B cell (primary cell): ENCODE measurements at regions not wholly inside any gene's neighbourhood (a gene's known extent, or its start where the extent isn't known, plus 50 kb on each side); places are given as distances from the start of the nearest gene placed in this dataset.

ENCODE experiments used
- ATAC-seq: fragments of 200-7000 bp; cut with Tn5 transposase; one replicate; pipeline ENCODE4 v1.10.0; 2021; ENCODE audit warnings: low read depth, mild to moderate bottlenecking, moderate number of reproducible peaks, moderate library complexity
- CTCF ChIA-PET: fragments of 350-600 bp; sonication (Branson Sonifier 250); formaldehyde crosslinking; loops from one replicate; lab custom pipeline; 2021; ENCODE audit warnings: antibody characterized with exemption, inconsistent platforms; lab: Charles Lee
- POLR2A ChIA-PET: fragments of 350-600 bp; sonication (Branson Sonifier 250); formaldehyde crosslinking; loops from one replicate; lab custom pipeline; 2021; ENCODE audit warnings: antibody characterized with exemption; lab: Charles Lee
- DNase-seq: peaks from one replicate; pipeline ENCODE4 v3.0.0; 2013
- H2AFZ ChIP-seq: 2 replicates; pipeline ENCODE4 v1.6.1; 2012; ENCODE audit warnings: mild to moderate bottlenecking, low read depth, low read length; ENCODE audit not compliant: insufficient read depth, poor library complexity, severe bottlenecking
- H3K27ac ChIP-seq, 2 donors: 1 replicate in 1 of 2; 2 replicates in 1 of 2; pipeline ENCODE4 v1.5.1; 2012 to 2013; ENCODE audit warnings: low read length in 2 of 2, mild to moderate bottlenecking in 2 of 2, moderate library complexity in 1 of 2
- H3K27me3 ChIP-seq, 4 experiments: fragments of 200-600 bp in 1 of 4; sonication (generic) in 1 of 4; replicated peaks in 1 of 4; 1 replicate in 2 of 4; 2 replicates in 2 of 4; pipeline versions ENCODE4 v1.6.1 to v1.7.0; 2013 to 2016; ENCODE audit warnings: low read length in 3 of 4, mild to moderate bottlenecking in 2 of 4, mixed read lengths in 1 of 4, moderate library complexity in 1 of 4; ENCODE audit not compliant: insufficient read depth in 4 of 4, control insufficient read depth in 3 of 4; ENCODE audit errors: control extremely low read depth in 1 of 4
- H3K36me3 ChIP-seq, 2 experiments: replicated peaks in 1 of 2; 1 replicate in 1 of 2; 2 replicates in 1 of 2; pipeline versions ENCODE4 v1.6.1 to v1.7.1; 2013; ENCODE audit warnings: low read length in 1 of 2; ENCODE audit not compliant: insufficient read depth in 2 of 2, control insufficient read depth in 1 of 2; ENCODE audit errors: control extremely low read depth in 1 of 2, extremely low read depth in 1 of 2
- H3K4me1 ChIP-seq, 2 donors: fragments of 200-600 bp in 1 of 2; sonication (generic) in 1 of 2; 1 replicate in 1 of 2; 2 replicates in 1 of 2; pipeline versions ENCODE4 v1.5.1 to v1.6.1; 2013 to 2017; ENCODE audit warnings: low read length in 2 of 2; ENCODE audit not compliant: control insufficient read depth in 2 of 2, insufficient read depth in 2 of 2
- H3K4me2 ChIP-seq: replicated peaks from 2 replicates; pipeline ENCODE3; 2012; ENCODE audit warnings: mild to moderate bottlenecking, low read depth, low read length; ENCODE audit not compliant: poor library complexity, severe bottlenecking
- H3K4me3 ChIP-seq, 5 experiments: fragments of 200-600 bp in 1 of 5; sonication (generic) in 1 of 5; 1 replicate in 3 of 5; 2 replicates in 2 of 5; pipeline versions ENCODE4 v1.5.1 to v1.7.0; 2011 to 2016; ENCODE audit warnings: low read length in 4 of 5, mild to moderate bottlenecking in 4 of 5, low read depth in 2 of 5, control low read depth in 1 of 5, moderate library complexity in 1 of 5; ENCODE audit not compliant: insufficient read depth in 1 of 5; ENCODE audit errors: control extremely low read depth in 1 of 5, extremely low read depth in 1 of 5
- H3K79me2 ChIP-seq: fragments of 200-600 bp; sonication (generic); one replicate; pipeline ENCODE4 v1.6.0; 2016; ENCODE audit warnings: low read length; ENCODE audit not compliant: control insufficient read depth, insufficient read depth
- H3K9ac ChIP-seq: fragments of 200-600 bp; sonication (generic); 2 replicates; pipeline ENCODE4 v1.6.1; 2017; ENCODE audit warnings: mild to moderate bottlenecking, low read length, moderate library complexity
- H3K9me3 ChIP-seq, 3 donors: one replicate each; pipeline versions ENCODE4 v1.6.1 to v1.7.1; 2013; ENCODE audit warnings: low read length in 2 of 3; ENCODE audit not compliant: control insufficient read depth in 2 of 3, insufficient read depth in 1 of 3; ENCODE audit errors: control extremely low read depth in 1 of 3
- H4K20me1 ChIP-seq: 2 replicates; pipeline ENCODE4 v1.6.0; 2012; ENCODE audit warnings: mild to moderate bottlenecking, low read length; ENCODE audit not compliant: insufficient read depth, control insufficient read depth, poor library complexity, severe bottlenecking
- H3K27ac Mint-ChIP-seq: one replicate; pipeline ENCODE4 v1.8.0; 2021; ENCODE audit warnings: mixed read lengths
- H3K27me3 Mint-ChIP-seq: one replicate; pipeline ENCODE4 v1.8.0; 2021; ENCODE audit warnings: mixed read lengths
- H3K4me1 Mint-ChIP-seq: one replicate; pipeline ENCODE4 v1.8.0; 2021; ENCODE audit warnings: mixed read lengths
- H3K4me3 Mint-ChIP-seq: one replicate; pipeline ENCODE4 v1.8.0; 2021; ENCODE audit warnings: mixed read lengths
- H3K9me3 Mint-ChIP-seq: one replicate; pipeline ENCODE4 v1.8.0; 2022; ENCODE audit warnings: mixed read lengths; ENCODE audit not compliant: insufficient read depth
- EZH2 ChIP-seq: IDR thresholded peaks from 2 replicates; pipeline ENCODE4 v1.6.1; 2012; ENCODE audit warnings: borderline replicate concordance, low read depth, mild to moderate bottlenecking, moderate library complexity, low read length; ENCODE audit not compliant: insufficient read depth, poor library complexity, severe bottlenecking
- WGBS: methylation state at CpG from one replicate; pipeline ENCODE4 v1.1.5; 2013; ENCODE audit warnings: missing lambda C conversion rate; ENCODE audit not compliant: insufficient coverage; 5-methylcytosine and 5-hydroxymethylcytosine counted together
- intact Hi-C: fragments of 100-400 bp; cut with micrococcal nuclease; formaldehyde crosslinking; loops from one replicate; pipeline ENCODE4 v1.10.0; 2022
- TF ChIP-seq, protein P1 (sequence below): fragments of 200-600 bp; IDR thresholded peaks from one replicate; pipeline ENCODE4 v1.8.0; 2022; ENCODE audit warnings: antibody characterized with exemption, mild to moderate bottlenecking

DNA sequence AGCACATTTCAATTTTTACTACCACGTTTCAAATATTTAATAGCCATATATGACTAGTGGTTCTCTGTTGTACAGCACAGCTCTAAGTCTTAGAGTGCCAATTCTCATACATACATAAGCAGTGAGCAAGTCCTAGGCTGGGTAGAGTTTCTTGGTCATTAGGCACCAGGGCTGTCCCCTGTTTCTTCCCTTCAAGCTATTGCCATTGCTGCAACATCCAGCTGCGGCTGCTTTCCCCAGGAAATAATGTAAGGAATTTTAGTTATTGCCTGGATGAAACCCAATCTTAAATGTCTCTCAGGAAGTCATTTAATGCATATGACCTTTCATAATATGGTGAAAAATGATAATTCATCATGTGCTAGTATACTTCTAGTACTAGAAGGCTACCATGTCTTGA, 74.1 kb upstream of the PPP3CA start:
- Mint-ChIP-seq H3K27me3 (no peaks in the 10 kb centered on the region), H3K4me3 (no peak overlapping the region), H3K4me1 (peaks cover 29% of the 10 kb centered on the region), H3K9me3 (peaks cover 4% of the 10 kb centered on the region), H3K27ac (no peak overlapping the region)
- no peaks in the 10 kb centered on the region for H4K20me1 ChIP-seq
- no peak for ATAC-seq
- H3K4me3 ChIP-seq, result no peak overlapping the region
- intact Hi-C loops, result no loop called here
- peaks cover 24 to 30% of the 10 kb centered on the region in 2 donors for H3K4me1 ChIP-seq
- no CpG with 5 or more reads among the region's 2 CpGs for WGBS
- H2AFZ ChIP-seq, result no peak overlapping the region
- ChIA-PET POLR2A (no interaction called here), CTCF (no interaction called here)
- no peaks in the 10 kb centered on the region for H3K36me3 ChIP-seq
- H3K4me2 ChIP-seq, result no peak overlapping the region
- H3K27ac ChIP-seq, result no peak overlapping the region
- no peak for DNase-seq
- no peak for TF ChIP-seq EZH2
- TF ChIP-seq, protein P1, sequence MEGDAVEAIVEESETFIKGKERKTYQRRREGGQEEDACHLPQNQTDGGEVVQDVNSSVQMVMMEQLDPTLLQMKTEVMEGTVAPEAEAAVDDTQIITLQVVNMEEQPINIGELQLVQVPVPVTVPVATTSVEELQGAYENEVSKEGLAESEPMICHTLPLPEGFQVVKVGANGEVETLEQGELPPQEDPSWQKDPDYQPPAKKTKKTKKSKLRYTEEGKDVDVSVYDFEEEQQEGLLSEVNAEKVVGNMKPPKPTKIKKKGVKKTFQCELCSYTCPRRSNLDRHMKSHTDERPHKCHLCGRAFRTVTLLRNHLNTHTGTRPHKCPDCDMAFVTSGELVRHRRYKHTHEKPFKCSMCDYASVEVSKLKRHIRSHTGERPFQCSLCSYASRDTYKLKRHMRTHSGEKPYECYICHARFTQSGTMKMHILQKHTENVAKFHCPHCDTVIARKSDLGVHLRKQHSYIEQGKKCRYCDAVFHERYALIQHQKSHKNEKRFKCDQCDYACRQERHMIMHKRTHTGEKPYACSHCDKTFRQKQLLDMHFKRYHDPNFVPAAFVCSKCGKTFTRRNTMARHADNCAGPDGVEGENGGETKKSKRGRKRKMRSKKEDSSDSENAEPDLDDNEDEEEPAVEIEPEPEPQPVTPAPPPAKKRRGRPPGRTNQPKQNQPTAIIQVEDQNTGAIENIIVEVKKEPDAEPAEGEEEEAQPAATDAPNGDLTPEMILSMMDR, result no peak
- peaks cover 4 to 9% (median 4%) of the 10 kb centered on the region in 3 donors for H3K9me3 ChIP-seq
- H3K79me2 ChIP-seq, result peaks cover 6% of the 10 kb centered on the region
- H3K9ac ChIP-seq, result no peak overlapping the region
- no peaks in the 10 kb centered on the region for H3K27me3 ChIP-seq

DNA sequence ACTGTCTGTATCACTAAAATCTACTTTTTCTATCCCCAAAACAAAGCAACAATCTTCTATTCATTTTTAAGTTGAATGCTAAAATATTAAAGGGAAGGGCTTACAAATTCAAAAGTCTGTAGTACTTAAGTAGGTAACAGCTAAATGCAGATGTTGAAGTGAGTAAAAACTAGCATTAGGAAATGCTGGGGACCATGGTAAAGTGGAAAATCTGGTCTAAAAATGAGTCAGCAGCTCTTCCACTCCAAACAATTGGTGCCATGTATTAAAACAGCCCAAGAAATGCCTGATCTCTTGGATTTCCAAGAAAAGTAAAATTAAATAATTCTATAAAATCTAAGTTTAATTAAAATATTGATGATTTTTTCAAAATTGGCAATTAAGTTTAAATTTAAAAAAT, 73.3 kb upstream of the PPP3CA start:
- Histone ChIP-seq H3K27me3 (no peaks in the 10 kb centered on the region), H4K20me1 (no peaks in the 10 kb centered on the region), H3K9ac (no peak overlapping the region), H2AFZ (no peak overlapping the region), H3K4me2 (no peak overlapping the region), H3K4me3 (no peak overlapping the region), H3K27ac (no peak overlapping the region), H3K36me3 (no peaks in the 10 kb centered on the region), H3K4me1 (peaks cover 24 to 30% of the 10 kb centered on the region in 2 donors), H3K79me2 (peaks cover 6% of the 10 kb centered on the region), H3K9me3 (peaks cover 4 to 16% (median 8%) of the 10 kb centered on the region in 3 donors)
- no peak for TF ChIP-seq EZH2
- no peak for ATAC-seq
- Mint-ChIP-seq H3K27ac (no peak overlapping the region), H3K9me3 (peaks cover 4% of the 10 kb centered on the region), H3K4me1 (peaks cover 29% of the 10 kb centered on the region), H3K27me3 (no peaks in the 10 kb centered on the region), H3K4me3 (no peak overlapping the region)
- intact Hi-C loops, result no loop called here
- CTCF ChIA-PET, result interaction anchor here (0.6 kb wide), 1 partner anchor 249 kb away, joined by 4 read pairs; no protein-coding TSS in a partner anchor
- no peak for DNase-seq
- POLR2A ChIA-PET, result no interaction called here
